ENCODE measurements at regions not wholly inside any gene's neighbourhood (a gene's known extent, or its start where the extent isn't known, plus 50 kb on each side); places are given as distances from the start of the nearest gene placed in this dataset.
A peak's percentile ranks its signal among the peaks of the same experiment; 100 is the strongest.

DNA sequence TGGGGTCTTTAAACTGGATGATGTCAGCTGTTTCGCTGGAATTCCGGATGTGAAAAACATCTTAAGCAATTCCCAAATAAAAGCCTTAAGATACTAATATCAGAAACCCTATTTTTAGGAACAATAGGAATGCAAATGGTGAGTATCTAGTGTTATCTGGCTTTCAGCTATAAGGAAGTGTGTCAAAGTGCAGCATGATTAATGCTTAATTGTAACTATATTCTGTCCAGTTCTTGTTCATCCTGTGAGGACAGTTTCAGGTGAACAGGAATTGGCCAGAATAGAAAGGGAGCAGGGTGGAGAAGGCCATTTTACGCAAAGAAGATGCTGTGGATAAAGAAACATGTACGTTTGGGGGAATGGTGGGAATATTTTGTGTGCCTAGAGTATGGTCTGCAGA is 108.2 kb downstream of the RASSF10 start:
- DNase-seq (ENCODE audit: low read depth in 2 of 2): no peak
- no peaks in the 10 kb centered on the region for H3K36me3 ChIP-seq (ENCODE audit: control insufficient read depth, insufficient read depth, low read length)
- no peaks in the 10 kb centered on the region for H3K79me2 ChIP-seq (ENCODE audit: control insufficient read depth, insufficient read depth, low read length)
- H3K9me3 ChIP-seq (ENCODE audit: control insufficient read depth, insufficient read depth, low read depth, low read length): no peaks in the 10 kb centered on the region
- no peak for TF ChIP-seq EZH2 (IDR thresholded peaks at IDR 0.05; ENCODE audit: low read length, missing control alignments)
- TF ChIP-seq, protein P1, sequence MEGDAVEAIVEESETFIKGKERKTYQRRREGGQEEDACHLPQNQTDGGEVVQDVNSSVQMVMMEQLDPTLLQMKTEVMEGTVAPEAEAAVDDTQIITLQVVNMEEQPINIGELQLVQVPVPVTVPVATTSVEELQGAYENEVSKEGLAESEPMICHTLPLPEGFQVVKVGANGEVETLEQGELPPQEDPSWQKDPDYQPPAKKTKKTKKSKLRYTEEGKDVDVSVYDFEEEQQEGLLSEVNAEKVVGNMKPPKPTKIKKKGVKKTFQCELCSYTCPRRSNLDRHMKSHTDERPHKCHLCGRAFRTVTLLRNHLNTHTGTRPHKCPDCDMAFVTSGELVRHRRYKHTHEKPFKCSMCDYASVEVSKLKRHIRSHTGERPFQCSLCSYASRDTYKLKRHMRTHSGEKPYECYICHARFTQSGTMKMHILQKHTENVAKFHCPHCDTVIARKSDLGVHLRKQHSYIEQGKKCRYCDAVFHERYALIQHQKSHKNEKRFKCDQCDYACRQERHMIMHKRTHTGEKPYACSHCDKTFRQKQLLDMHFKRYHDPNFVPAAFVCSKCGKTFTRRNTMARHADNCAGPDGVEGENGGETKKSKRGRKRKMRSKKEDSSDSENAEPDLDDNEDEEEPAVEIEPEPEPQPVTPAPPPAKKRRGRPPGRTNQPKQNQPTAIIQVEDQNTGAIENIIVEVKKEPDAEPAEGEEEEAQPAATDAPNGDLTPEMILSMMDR (conservative IDR thresholded peaks at IDR 0.05 in 1 of 2, IDR thresholded peaks at IDR 0.05 in 1 of 2; ENCODE audit: low read depth in 1 of 2, low read length in 2 of 2): no peak
- H4K20me1 ChIP-seq (ENCODE audit: control insufficient read depth, extremely low read depth, insufficient read depth, low read length): no peaks in the 10 kb centered on the region
- H3K4me2 ChIP-seq (ENCODE audit: extremely low read depth, insufficient read depth, low read length): no peak overlapping the region
- no peak overlapping the region for H3K4me3 ChIP-seq (replicated peaks in 1 of 4; ENCODE audit: control extremely low read depth in 1 of 4, insufficient read depth in 1 of 4, low read depth in 3 of 4, low read length in 4 of 4)
- H3K9ac ChIP-seq (ENCODE audit: insufficient read depth, low read length): no peak overlapping the region
- H3K27me3 ChIP-seq (ENCODE audit: control insufficient read depth, insufficient read depth, low read length): no peaks in the 10 kb centered on the region
- H3K27ac ChIP-seq (ENCODE audit: insufficient read depth, low read length): no peak overlapping the region
- peaks cover 26% of the 10 kb centered on the region for H3K4me1 ChIP-seq (ENCODE audit: control insufficient read depth, extremely low read depth, insufficient read depth, low read length)
- H2AFZ ChIP-seq (ENCODE audit: low read length): no peak overlapping the region

DNA sequence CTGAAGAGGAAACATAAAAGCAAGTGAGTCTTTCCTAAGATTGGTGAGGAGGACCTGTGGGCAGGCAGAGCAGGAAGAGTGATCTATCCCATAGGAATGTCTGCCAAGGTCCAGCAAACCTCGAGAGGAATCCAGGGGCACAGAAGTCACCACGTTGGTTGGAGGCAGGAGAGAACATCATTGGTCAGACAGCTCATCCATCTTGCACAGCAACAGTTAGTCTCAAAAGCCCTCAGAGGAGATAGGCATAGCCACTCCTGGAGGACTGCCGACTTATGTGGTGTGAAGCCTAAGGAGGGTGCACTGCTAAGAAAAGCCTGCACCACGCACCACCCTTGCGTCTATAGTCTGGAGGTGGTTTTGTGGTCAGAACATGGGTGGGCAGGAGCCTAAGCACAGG is 109.1 kb downstream of the RASSF10 start:
- Histone ChIP-seq H4K20me1 (ENCODE audit: control insufficient read depth, extremely low read depth, insufficient read depth, low read length) (no peaks in the 10 kb centered on the region), H3K9me3 (ENCODE audit: control insufficient read depth, insufficient read depth, low read depth, low read length) (no peaks in the 10 kb centered on the region), H3K4me2 (ENCODE audit: extremely low read depth, insufficient read depth, low read length) (peak overlapping the region; percentile 40), H3K27me3 (ENCODE audit: control insufficient read depth, insufficient read depth, low read length) (no peaks in the 10 kb centered on the region), H3K4me1 (ENCODE audit: control insufficient read depth, extremely low read depth, insufficient read depth, low read length) (peaks cover 26% of the 10 kb centered on the region), H3K27ac (ENCODE audit: insufficient read depth, low read length) (peak overlapping the region; percentile 66), H2AFZ (ENCODE audit: low read length) (no peak overlapping the region), H3K9ac (ENCODE audit: insufficient read depth, low read length) (no peak overlapping the region), H3K79me2 (ENCODE audit: control insufficient read depth, insufficient read depth, low read length) (no peaks in the 10 kb centered on the region), H3K36me3 (ENCODE audit: control insufficient read depth, insufficient read depth, low read length) (no peaks in the 10 kb centered on the region), H3K4me3 (replicated peaks in 1 of 4; ENCODE audit: control extremely low read depth in 1 of 4, insufficient read depth in 1 of 4, low read depth in 3 of 4, low read length in 4 of 4) (no peak overlapping the region)
- TF ChIP-seq, protein P1 (conservative IDR thresholded peaks at IDR 0.05 in 1 of 2, IDR thresholded peaks at IDR 0.05 in 1 of 2; ENCODE audit: low read depth in 1 of 2, low read length in 2 of 2): no peak
- no peak for TF ChIP-seq EZH2 (IDR thresholded peaks at IDR 0.05; ENCODE audit: low read length, missing control alignments)
- DNase-seq (ENCODE audit: low read depth in 2 of 2): peak; percentile 81 to 100

DNA sequence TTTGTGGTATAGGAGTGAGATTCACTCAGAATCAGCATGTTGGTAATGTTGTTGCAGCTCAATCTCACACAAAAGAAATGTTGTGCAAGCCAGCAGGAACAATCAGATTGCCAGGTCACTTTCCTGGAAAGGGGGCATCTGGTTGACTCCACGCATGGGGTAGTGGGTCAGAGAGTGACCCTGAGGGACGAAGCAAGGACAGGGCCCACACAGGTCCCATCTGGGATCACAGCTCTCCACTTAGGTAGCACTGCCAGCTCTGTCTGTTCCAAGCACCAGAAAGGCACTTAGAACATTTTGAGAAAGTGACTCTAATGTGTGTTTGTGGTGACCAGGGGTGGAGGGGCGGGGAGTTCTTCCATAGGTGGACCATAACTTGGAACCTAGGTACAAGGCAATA is 109.5 kb downstream of the RASSF10 start:
- Histone ChIP-seq H4K20me1 (ENCODE audit: control insufficient read depth, extremely low read depth, insufficient read depth, low read length) (no peaks in the 10 kb centered on the region), H3K4me3 (replicated peaks in 1 of 4; ENCODE audit: control extremely low read depth in 1 of 4, insufficient read depth in 1 of 4, low read depth in 3 of 4, low read length in 4 of 4) (no peak overlapping the region), H3K27me3 (ENCODE audit: control insufficient read depth, insufficient read depth, low read length) (no peaks in the 10 kb centered on the region), H3K4me1 (ENCODE audit: control insufficient read depth, extremely low read depth, insufficient read depth, low read length) (peaks cover 26% of the 10 kb centered on the region), H3K79me2 (ENCODE audit: control insufficient read depth, insufficient read depth, low read length) (no peaks in the 10 kb centered on the region), H3K36me3 (ENCODE audit: control insufficient read depth, insufficient read depth, low read length) (no peaks in the 10 kb centered on the region), H3K9me3 (ENCODE audit: control insufficient read depth, insufficient read depth, low read depth, low read length) (no peaks in the 10 kb centered on the region), H2AFZ (ENCODE audit: low read length) (no peak overlapping the region), H3K27ac (ENCODE audit: insufficient read depth, low read length) (peak overlapping the region; percentile 66), H3K9ac (ENCODE audit: insufficient read depth, low read length) (no peak overlapping the region), H3K4me2 (ENCODE audit: extremely low read depth, insufficient read depth, low read length) (peak overlapping the region; percentile 25)
- no peak for TF ChIP-seq EZH2 (IDR thresholded peaks at IDR 0.05; ENCODE audit: low read length, missing control alignments)
- TF ChIP-seq, protein P1 (conservative IDR thresholded peaks at IDR 0.05 in 1 of 2, IDR thresholded peaks at IDR 0.05 in 1 of 2; ENCODE audit: low read depth in 1 of 2, low read length in 2 of 2): no peak
- no peak for DNase-seq (ENCODE audit: low read depth in 2 of 2)

All from fibroblast of lung (primary cell).